ENCODE measurements at regions not wholly inside any gene's neighbourhood (a gene's known extent, or its start where the extent isn't known, plus 50 kb on each side); places are given as distances from the start of the nearest gene placed in this dataset.

- DNase-seq = no peak
These were observed 109.1 kb upstream of the BCAT1 start for GRCh38 chr12:25058012-25058411.

- no peak for DNase-seq
These were observed 107.7 kb upstream of the BCAT1 start for GRCh38 chr12:25056486-25057130.

- no peak for DNase-seq
These were observed 107.1 kb upstream of the BCAT1 start for GRCh38 chr12:25056011-25056410.

GRCh38 chr12:25054783-25055144 is 105.9 kb upstream of the BCAT1 start:
- peak; percentile 15 for DNase-seq

GRCh38 chr12:25054076-25054782 is 105.3 kb upstream of the BCAT1 start:
- DNase-seq = no peak

- DNase-seq = no peak
These were observed 104.0 kb upstream of the BCAT1 start for GRCh38 chr12:25052914-25053211.

- DNase-seq = no peak
These were observed 103.5 kb upstream of the BCAT1 start for GRCh38 chr12:25052196-25052913.

GRCh38 chr12:25051656-25052195 is 102.8 kb upstream of the BCAT1 start:
- no peak for DNase-seq

GRCh38 chr12:25051171-25051570 is 102.3 kb upstream of the BCAT1 start:
- DNase-seq = no peak

- no peak for DNase-seq
These were observed 97.0 kb upstream of the BCAT1 start for GRCh38 chr12:25045869-25046268.

GRCh38 chr12:25041006-25041741 is 92.3 kb upstream of the BCAT1 start:
- DNase-seq = no peak

- DNase-seq = no peak
These were observed 91.7 kb upstream of the BCAT1 start for GRCh38 chr12:25040593-25040992.

GRCh38 chr12:25034676-25035075 is 85.8 kb upstream of the BCAT1 start:
- DNase-seq = peak; percentile 97

- DNase-seq = no peak
These were observed 77.1 kb upstream of the BCAT1 start for GRCh38 chr12:25025951-25026490.

GRCh38 chr12:25025260-25025659 is 76.4 kb upstream of the BCAT1 start:
- no peak for DNase-seq

- DNase-seq = no peak
These were observed 74.9 kb upstream of the BCAT1 start for GRCh38 chr12:25023808-25024207.

GRCh38 chr12:25020621-25021243 is 71.8 kb upstream of the BCAT1 start:
- DNase-seq = no peak

GRCh38 chr12:25018146-25018545 is 69.2 kb upstream of the BCAT1 start:
- DNase-seq = no peak

GRCh38 chr12:25017336-25017735 is 68.4 kb upstream of the BCAT1 start:
- no peak for DNase-seq

- DNase-seq = no peak
These were observed 66.1 kb upstream of the BCAT1 start for GRCh38 chr12:25014961-25015360.

- DNase-seq = no peak
These were observed 64.2 kb upstream of the BCAT1 start for GRCh38 chr12:25013061-25013460.

- no peak for DNase-seq
These were observed 60.7 kb upstream of the BCAT1 start for GRCh38 chr12:25009496-25010092.
